GM23338 (cell line): ENCODE measurements at regions not wholly inside any gene's neighbourhood (a gene's known extent, or its start where the extent isn't known, plus 50 kb on each side); places are given as distances from the start of the nearest gene placed in this dataset.

ENCODE experiments used
- ATAC-seq: fragments of 200-7000 bp; cut with Tn5 transposase; 3 replicates; pipeline ENCODE4 v1.9.1; 2020
- DNase-seq: peaks from one replicate; pipeline ENCODE4 v3.0.0-alpha.2; 2015; ENCODE audit warnings: low spot score
- H2AFZ ChIP-seq: fragments of 200-600 bp; sonication (generic); 2 replicates; pipeline ENCODE4 v1.8.0; 2016; ENCODE audit warnings: antibody characterized with exemption, mild to moderate bottlenecking, moderate library complexity
- H3F3A ChIP-seq: fragments of 200-600 bp; sonication (generic); replicated peaks from 2 replicates; pipeline ENCODE4 v1.8.0; 2017; ENCODE audit warnings: antibody characterized with exemption, mixed run types, low read depth
- H3K27ac ChIP-seq: fragments of 200-600 bp; sonication (generic); 2 replicates; pipeline ENCODE4 v1.6.1; 2016; ENCODE audit warnings: low read depth
- H3K27me3 ChIP-seq: fragments of 200-600 bp; sonication (generic); 2 replicates; pipeline ENCODE4 v1.8.0; 2016; ENCODE audit warnings: mild to moderate bottlenecking, mixed run types, moderate library complexity; ENCODE audit not compliant: insufficient read depth
- H3K36me3 ChIP-seq: fragments of 200-600 bp; sonication (generic); 2 replicates; pipeline ENCODE4 v1.8.0; 2016; ENCODE audit warnings: mild to moderate bottlenecking; ENCODE audit not compliant: insufficient read depth
- H3K4me1 ChIP-seq: fragments of 200-600 bp; sonication (generic); 2 replicates; pipeline ENCODE4 v1.8.0; 2016; ENCODE audit warnings: mild to moderate bottlenecking, moderate library complexity; ENCODE audit not compliant: insufficient read depth
- H3K4me2 ChIP-seq: fragments of 200-600 bp; sonication (generic); 2 replicates; pipeline ENCODE4 v1.7.1; 2017; ENCODE audit warnings: mixed run types
- H3K4me3 ChIP-seq: fragments of 200-600 bp; sonication (generic); 2 replicates; pipeline ENCODE4 v1.6.1; 2016; ENCODE audit warnings: mixed run types
- H3K79me2 ChIP-seq: fragments of 200-600 bp; sonication (generic); replicated peaks from 2 replicates; pipeline ENCODE4 v1.8.0; 2017; ENCODE audit warnings: mild to moderate bottlenecking; ENCODE audit not compliant: insufficient read depth
- H3K9me2 ChIP-seq: fragments of 200-600 bp; sonication (generic); 2 replicates; pipeline ENCODE4 v1.8.0; 2017; ENCODE audit not compliant: insufficient read depth
- H4K20me1 ChIP-seq: fragments of 200-600 bp; sonication (generic); replicated peaks from 2 replicates; pipeline ENCODE4 v1.8.0; 2017; ENCODE audit warnings: mild to moderate bottlenecking; ENCODE audit not compliant: insufficient read depth
- H3K27ac Mint-ChIP-seq: 2 replicates; pipeline ENCODE4 v1.8.0; 2020; ENCODE audit warnings: inconsistent platforms, mild to moderate bottlenecking, moderate library complexity, mixed read lengths
- H3K27me3 Mint-ChIP-seq: 3 replicates; pipeline ENCODE4 v1.8.0; 2022; ENCODE audit warnings: low read depth, mild to moderate bottlenecking, moderate library complexity, mixed read lengths, inconsistent platforms; ENCODE audit not compliant: insufficient read depth, poor library complexity
- H3K36me3 Mint-ChIP-seq: 3 replicates; pipeline ENCODE4 v1.8.0; 2021; ENCODE audit warnings: low read depth, mild to moderate bottlenecking, inconsistent platforms, moderate library complexity, mixed read lengths
- H3K4me1 Mint-ChIP-seq: 3 replicates; pipeline ENCODE4 v1.8.0; 2020; ENCODE audit warnings: mild to moderate bottlenecking, inconsistent platforms, mixed read lengths
- H3K4me3 Mint-ChIP-seq: 3 replicates; pipeline ENCODE4 v1.8.0; 2021; ENCODE audit warnings: moderate library complexity, mild to moderate bottlenecking, inconsistent platforms, mixed read lengths
- H3K9me3 Mint-ChIP-seq: 3 replicates; pipeline ENCODE4 v1.8.0; 2020; ENCODE audit warnings: moderate library complexity, mild to moderate bottlenecking, inconsistent platforms, mixed read lengths
- CREB1 ChIP-seq: fragments of 250-450 bp; sonication (Bioruptor Pico); IDR thresholded peaks from 2 replicates; pipeline ENCODE4 v1.5.0; 2020; ENCODE audit warnings: low read depth, mild to moderate bottlenecking, moderate library complexity
- EZH2 ChIP-seq: fragments of 200-600 bp; sonication (generic); IDR thresholded peaks from one replicate; pipeline ENCODE4 v1.8.0; 2017; ENCODE audit warnings: antibody characterized with exemption, mild to moderate bottlenecking, low read depth; ENCODE audit not compliant: unreplicated experiment
- EZH2phosphoT487 ChIP-seq: fragments of 200-600 bp; sonication (generic); IDR thresholded peaks from one replicate; pipeline ENCODE4 v1.8.1; 2018; ENCODE audit warnings: antibody characterized with exemption; ENCODE audit not compliant: unreplicated experiment
- JUNB ChIP-seq: IDR thresholded peaks from one replicate; pipeline ENCODE4 v1.6.1; 2016; ENCODE audit warnings: antibody characterized with exemption; ENCODE audit not compliant: unreplicated experiment
- NANOG ChIP-seq: IDR thresholded peaks from 2 replicates; pipeline ENCODE4 v1.6.1; 2016; ENCODE audit warnings: antibody characterized with exemption, borderline replicate concordance
- POLR2AphosphoS5 ChIP-seq: IDR thresholded peaks from 2 replicates; pipeline ENCODE4 v1.6.1; 2016; ENCODE audit warnings: antibody characterized with exemption, low read depth
- STAT1 ChIP-seq: IDR thresholded peaks from one replicate; pipeline ENCODE4 v1.6.1; 2016; ENCODE audit warnings: antibody characterized with exemption; ENCODE audit not compliant: unreplicated experiment
- ZNF114 ChIP-seq: fragments of 250-450 bp; sonication (Bioruptor Pico); IDR thresholded peaks from 2 replicates; pipeline ENCODE4 v1.5.0; 2020; ENCODE audit warnings: mild to moderate bottlenecking, moderate library complexity
- ZNF331 ChIP-seq: fragments of 250-450 bp; sonication (Bioruptor Pico); IDR thresholded peaks from 2 replicates; pipeline ENCODE4 v1.5.0; 2020; ENCODE audit warnings: low read depth, mild to moderate bottlenecking, moderate library complexity
- ZNF462 ChIP-seq: fragments of 250-450 bp; sonication (Bioruptor Pico); IDR thresholded peaks from 2 replicates; pipeline ENCODE4 v1.5.0; 2020; ENCODE audit warnings: mild to moderate bottlenecking, moderate library complexity
- TF ChIP-seq, protein P1 (sequence below): IDR thresholded peaks from one replicate; pipeline ENCODE4 v1.6.1; 2018; ENCODE audit warnings: antibody characterized with exemption; ENCODE audit not compliant: unreplicated experiment
- TF ChIP-seq, protein P2 (sequence below): IDR thresholded peaks from 2 replicates; pipeline ENCODE4 v1.6.1; 2016; ENCODE audit warnings: antibody characterized with exemption
- TF ChIP-seq, protein P3 (sequence below), 2 experiments: fragments of 200-600 bp in 1 of 2; sonication (generic) in 1 of 2; conservative IDR thresholded peaks; 2 replicates each; pipeline versions ENCODE4 v1.5.1 to v1.6.1; 2016 to 2017; ENCODE audit warnings: antibody characterized with exemption in 2 of 2, low read depth in 2 of 2, mild to moderate bottlenecking in 2 of 2, moderate library complexity in 1 of 2

- DNase-seq (no peak), ATAC-seq (no peak)
- TF ChIP-seq, protein P1, sequence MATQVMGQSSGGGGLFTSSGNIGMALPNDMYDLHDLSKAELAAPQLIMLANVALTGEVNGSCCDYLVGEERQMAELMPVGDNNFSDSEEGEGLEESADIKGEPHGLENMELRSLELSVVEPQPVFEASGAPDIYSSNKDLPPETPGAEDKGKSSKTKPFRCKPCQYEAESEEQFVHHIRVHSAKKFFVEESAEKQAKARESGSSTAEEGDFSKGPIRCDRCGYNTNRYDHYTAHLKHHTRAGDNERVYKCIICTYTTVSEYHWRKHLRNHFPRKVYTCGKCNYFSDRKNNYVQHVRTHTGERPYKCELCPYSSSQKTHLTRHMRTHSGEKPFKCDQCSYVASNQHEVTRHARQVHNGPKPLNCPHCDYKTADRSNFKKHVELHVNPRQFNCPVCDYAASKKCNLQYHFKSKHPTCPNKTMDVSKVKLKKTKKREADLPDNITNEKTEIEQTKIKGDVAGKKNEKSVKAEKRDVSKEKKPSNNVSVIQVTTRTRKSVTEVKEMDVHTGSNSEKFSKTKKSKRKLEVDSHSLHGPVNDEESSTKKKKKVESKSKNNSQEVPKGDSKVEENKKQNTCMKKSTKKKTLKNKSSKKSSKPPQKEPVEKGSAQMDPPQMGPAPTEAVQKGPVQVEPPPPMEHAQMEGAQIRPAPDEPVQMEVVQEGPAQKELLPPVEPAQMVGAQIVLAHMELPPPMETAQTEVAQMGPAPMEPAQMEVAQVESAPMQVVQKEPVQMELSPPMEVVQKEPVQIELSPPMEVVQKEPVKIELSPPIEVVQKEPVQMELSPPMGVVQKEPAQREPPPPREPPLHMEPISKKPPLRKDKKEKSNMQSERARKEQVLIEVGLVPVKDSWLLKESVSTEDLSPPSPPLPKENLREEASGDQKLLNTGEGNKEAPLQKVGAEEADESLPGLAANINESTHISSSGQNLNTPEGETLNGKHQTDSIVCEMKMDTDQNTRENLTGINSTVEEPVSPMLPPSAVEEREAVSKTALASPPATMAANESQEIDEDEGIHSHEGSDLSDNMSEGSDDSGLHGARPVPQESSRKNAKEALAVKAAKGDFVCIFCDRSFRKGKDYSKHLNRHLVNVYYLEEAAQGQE, result no peak
- TF ChIP-seq NANOG (no peak), CREB1 (CRISPR knock-in tag) (no peak), STAT1 (no peak), ZNF114 (CRISPR knock-in tag) (no peak), ZNF331 (CRISPR knock-in tag) (no peak), JUNB (no peak), POLR2AphosphoS5 (no peak), EZH2phosphoT487 (no peak), ZNF462 (no peak), EZH2 (no peak)
- TF ChIP-seq, protein P2, sequence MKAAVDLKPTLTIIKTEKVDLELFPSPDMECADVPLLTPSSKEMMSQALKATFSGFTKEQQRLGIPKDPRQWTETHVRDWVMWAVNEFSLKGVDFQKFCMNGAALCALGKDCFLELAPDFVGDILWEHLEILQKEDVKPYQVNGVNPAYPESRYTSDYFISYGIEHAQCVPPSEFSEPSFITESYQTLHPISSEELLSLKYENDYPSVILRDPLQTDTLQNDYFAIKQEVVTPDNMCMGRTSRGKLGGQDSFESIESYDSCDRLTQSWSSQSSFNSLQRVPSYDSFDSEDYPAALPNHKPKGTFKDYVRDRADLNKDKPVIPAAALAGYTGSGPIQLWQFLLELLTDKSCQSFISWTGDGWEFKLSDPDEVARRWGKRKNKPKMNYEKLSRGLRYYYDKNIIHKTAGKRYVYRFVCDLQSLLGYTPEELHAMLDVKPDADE, result no peak
- TF ChIP-seq, protein P3, sequence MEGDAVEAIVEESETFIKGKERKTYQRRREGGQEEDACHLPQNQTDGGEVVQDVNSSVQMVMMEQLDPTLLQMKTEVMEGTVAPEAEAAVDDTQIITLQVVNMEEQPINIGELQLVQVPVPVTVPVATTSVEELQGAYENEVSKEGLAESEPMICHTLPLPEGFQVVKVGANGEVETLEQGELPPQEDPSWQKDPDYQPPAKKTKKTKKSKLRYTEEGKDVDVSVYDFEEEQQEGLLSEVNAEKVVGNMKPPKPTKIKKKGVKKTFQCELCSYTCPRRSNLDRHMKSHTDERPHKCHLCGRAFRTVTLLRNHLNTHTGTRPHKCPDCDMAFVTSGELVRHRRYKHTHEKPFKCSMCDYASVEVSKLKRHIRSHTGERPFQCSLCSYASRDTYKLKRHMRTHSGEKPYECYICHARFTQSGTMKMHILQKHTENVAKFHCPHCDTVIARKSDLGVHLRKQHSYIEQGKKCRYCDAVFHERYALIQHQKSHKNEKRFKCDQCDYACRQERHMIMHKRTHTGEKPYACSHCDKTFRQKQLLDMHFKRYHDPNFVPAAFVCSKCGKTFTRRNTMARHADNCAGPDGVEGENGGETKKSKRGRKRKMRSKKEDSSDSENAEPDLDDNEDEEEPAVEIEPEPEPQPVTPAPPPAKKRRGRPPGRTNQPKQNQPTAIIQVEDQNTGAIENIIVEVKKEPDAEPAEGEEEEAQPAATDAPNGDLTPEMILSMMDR (conservative IDR thresholded peaks at IDR 0.05; ENCODE audit: low read depth in 2 of 2), result no peak
- Mint-ChIP-seq H3K27me3 (peaks cover 5% of the 10 kb centered on the region), H3K4me1 (no peaks in the 10 kb centered on the region; the same call in 2 of the 3 replicates), H3K36me3 (no peaks in the 10 kb centered on the region), H3K9me3 (no peaks in the 10 kb centered on the region; the same call in 2 of the 3 replicates), H3K4me3 (no peak overlapping the region), H3K27ac (no peak overlapping the region)
- Histone ChIP-seq H3K4me3 (no peak overlapping the region), H2AFZ (no peak overlapping the region), H3K4me2 (no peak overlapping the region), H3K9me2 (0 out of 2 replicates have a peak, but pooled peaks cover 4% of the 10 kb centered on the region), H3K79me2 (no peaks in the 10 kb centered on the region), H3K4me1 (no peaks in the 10 kb centered on the region), H3K27me3 (no peaks in the 10 kb centered on the region), H3K27ac (no peak overlapping the region), H4K20me1 (no peaks in the 10 kb centered on the region), H3F3A (no peaks in the 10 kb centered on the region), H3K36me3 (no peaks in the 10 kb centered on the region)
These were observed 749.2 kb downstream of the TLE4 start for GRCh38 chr9:80320916-80321315.
